ENCODE measurements at regions not wholly inside any gene's neighbourhood (a gene's known extent, or its start where the extent isn't known, plus 50 kb on each side); places are given as distances from the start of the nearest gene placed in this dataset.

DNA sequence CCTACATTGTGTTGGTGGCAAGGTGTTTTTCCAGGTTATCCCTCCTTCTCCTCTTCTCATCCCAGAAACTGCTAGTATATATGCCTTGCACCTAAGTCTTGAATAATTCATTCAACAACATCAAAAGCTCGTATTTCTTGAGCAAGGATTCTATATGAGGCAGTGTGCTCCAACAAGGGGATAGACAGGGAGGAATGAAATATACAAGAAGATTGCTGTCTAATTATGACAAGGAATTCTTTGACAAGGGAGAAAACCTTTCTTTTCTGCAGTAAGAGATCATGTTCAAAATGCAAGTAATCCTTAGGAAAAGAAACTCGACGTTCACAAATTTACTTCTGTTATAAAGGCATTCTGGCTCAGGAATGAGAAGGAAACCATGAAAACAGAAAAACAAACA, 788.6 kb downstream of the TDRD15 start:
- H3K4me1 ChIP-seq (ENCODE audit: insufficient read depth) = no peaks in the 10 kb centered on the region
- no peak for DNase-seq
- intact Hi-C loops (cut with DNase I) = no loop called here
- no peak overlapping the region for H3K4me3 ChIP-seq
- H3K9me3 ChIP-seq = no peaks in the 10 kb centered on the region
- WGBS, 3 donors = 81 to 84% (median 84%) methylated on average over 3 of the region's 3 CpGs
- H3K27ac ChIP-seq = no peak overlapping the region
- no peak for TF ChIP-seq POLR2A (IDR thresholded peaks at IDR 0.05)
- no peak for TF ChIP-seq EP300 (IDR thresholded peaks at IDR 0.05)
- TF ChIP-seq, protein P1, sequence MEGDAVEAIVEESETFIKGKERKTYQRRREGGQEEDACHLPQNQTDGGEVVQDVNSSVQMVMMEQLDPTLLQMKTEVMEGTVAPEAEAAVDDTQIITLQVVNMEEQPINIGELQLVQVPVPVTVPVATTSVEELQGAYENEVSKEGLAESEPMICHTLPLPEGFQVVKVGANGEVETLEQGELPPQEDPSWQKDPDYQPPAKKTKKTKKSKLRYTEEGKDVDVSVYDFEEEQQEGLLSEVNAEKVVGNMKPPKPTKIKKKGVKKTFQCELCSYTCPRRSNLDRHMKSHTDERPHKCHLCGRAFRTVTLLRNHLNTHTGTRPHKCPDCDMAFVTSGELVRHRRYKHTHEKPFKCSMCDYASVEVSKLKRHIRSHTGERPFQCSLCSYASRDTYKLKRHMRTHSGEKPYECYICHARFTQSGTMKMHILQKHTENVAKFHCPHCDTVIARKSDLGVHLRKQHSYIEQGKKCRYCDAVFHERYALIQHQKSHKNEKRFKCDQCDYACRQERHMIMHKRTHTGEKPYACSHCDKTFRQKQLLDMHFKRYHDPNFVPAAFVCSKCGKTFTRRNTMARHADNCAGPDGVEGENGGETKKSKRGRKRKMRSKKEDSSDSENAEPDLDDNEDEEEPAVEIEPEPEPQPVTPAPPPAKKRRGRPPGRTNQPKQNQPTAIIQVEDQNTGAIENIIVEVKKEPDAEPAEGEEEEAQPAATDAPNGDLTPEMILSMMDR (IDR thresholded peaks at IDR 0.05) = no peak
- no peaks in the 10 kb centered on the region for H3K36me3 ChIP-seq
- no peaks in the 10 kb centered on the region for H3K27me3 ChIP-seq

DNA sequence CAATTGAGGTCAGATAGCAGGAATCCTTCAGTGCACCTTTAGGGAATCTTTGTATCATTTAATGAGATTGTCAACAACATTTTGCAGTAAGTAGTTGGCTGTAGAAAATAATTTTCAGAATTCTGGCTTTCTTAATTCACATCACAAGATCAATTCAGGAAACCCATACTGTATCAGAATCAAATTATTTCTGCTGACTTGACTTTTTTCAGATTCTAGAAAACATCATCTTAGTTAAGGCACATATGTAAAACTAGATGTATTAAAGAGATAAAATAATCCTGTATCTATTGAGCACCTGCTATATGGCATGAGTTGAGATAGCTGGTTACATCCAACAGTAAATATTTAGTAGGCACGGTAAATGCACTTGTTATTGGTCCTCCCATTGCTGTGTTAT, 791.4 kb downstream of the TDRD15 start:
- TF ChIP-seq EP300 (IDR thresholded peaks at IDR 0.05) (no peak), POLR2A (IDR thresholded peaks at IDR 0.05) (no peak)
- TF ChIP-seq, protein P1 (IDR thresholded peaks at IDR 0.05) = no peak
- Histone ChIP-seq H3K4me3 (no peak overlapping the region), H3K27ac (no peak overlapping the region), H3K4me1 (ENCODE audit: insufficient read depth) (no peaks in the 10 kb centered on the region), H3K27me3 (no peaks in the 10 kb centered on the region), H3K36me3 (no peaks in the 10 kb centered on the region), H3K9me3 (no peaks in the 10 kb centered on the region)
- 39 to 94% (median 93%) methylated on average over 1 of the region's 1 CpG for WGBS, 3 donors
- no peak for DNase-seq
- intact Hi-C loops (cut with DNase I) = no loop called here

DNA sequence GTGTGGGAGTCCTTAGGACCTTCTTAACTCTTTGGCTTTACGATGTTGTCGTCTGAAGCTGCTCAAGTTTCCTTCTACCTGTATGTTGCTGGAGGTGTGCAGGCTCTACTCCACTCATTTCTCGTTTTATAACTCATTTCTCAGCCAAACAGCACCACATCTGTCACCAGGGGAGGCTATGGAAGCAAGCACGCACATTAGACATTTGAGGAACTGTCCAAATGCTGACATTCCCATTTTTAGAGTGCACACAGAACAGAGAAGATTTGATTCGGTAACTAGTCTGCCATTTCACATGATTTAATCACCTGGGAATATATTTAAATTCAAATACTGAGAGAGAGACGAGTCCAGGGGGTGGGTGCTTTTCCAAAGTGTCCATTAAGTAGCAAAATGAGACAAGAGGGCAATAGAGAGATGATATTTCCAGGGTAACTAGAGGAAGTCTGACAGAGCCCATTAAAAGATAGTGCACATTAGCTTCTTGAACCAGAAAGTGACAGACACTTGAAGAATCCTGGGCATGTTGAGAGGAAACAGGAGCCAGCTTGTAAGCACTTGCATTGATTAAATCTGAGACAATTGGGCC, 793.3 kb downstream of the TDRD15 start:
- 24 to 39% (median 25%) methylated on average over 6 of the region's 6 CpGs for WGBS, 3 donors
- intact Hi-C loops (cut with DNase I) = no loop called here

GRCh38 chr2:21920721-21921120, 797.0 kb downstream of the TDRD15 start:
- intact Hi-C loops (cut with DNase I) = no loop called here
- Histone ChIP-seq H3K27me3 (no peaks in the 10 kb centered on the region), H3K4me3 (no peak overlapping the region), H3K36me3 (no peaks in the 10 kb centered on the region), H3K9me3 (no peaks in the 10 kb centered on the region), H3K27ac (no peak overlapping the region), H3K4me1 (ENCODE audit: insufficient read depth) (no peaks in the 10 kb centered on the region)
- TF ChIP-seq, protein P1 (IDR thresholded peaks at IDR 0.05) = no peak
- TF ChIP-seq EP300 (IDR thresholded peaks at IDR 0.05) = no peak
- TF ChIP-seq POLR2A (IDR thresholded peaks at IDR 0.05) = no peak
- 71 to 78% (median 72%) methylated on average over 4 of the region's 4 CpGs for WGBS, 3 donors
- no peak for DNase-seq

More for the DNA sequence above, 793.3 kb downstream of the TDRD15 start:
- no peak for TF ChIP-seq EP300 (IDR thresholded peaks at IDR 0.05)
- TF ChIP-seq POLR2A (IDR thresholded peaks at IDR 0.05) = no peak
- TF ChIP-seq, protein P1 (IDR thresholded peaks at IDR 0.05) = no peak
- Histone ChIP-seq H3K27ac (no peak overlapping the region), H3K27me3 (no peaks in the 10 kb centered on the region), H3K36me3 (no peaks in the 10 kb centered on the region), H3K9me3 (no peaks in the 10 kb centered on the region), H3K4me1 (ENCODE audit: insufficient read depth) (no peaks in the 10 kb centered on the region), H3K4me3 (no peak overlapping the region)
- DNase-seq = no peak

Data from ovary (tissue), 7 donors.